Keratinocyte (primary cell): ENCODE measurements at regions not wholly inside any gene's neighbourhood (a gene's known extent, or its start where the extent isn't known, plus 50 kb on each side); places are given as distances from the start of the nearest gene placed in this dataset.

Source experiments
- DNase-seq: peaks from one replicate; pipeline ENCODE4 v3.0.0-alpha.2; 2011; ENCODE audit warnings: low read depth, missing footprints, low spot score
- FAIRE-seq: peaks from 2 replicates; lab custom pipeline; 2011; peaks lifted over from hg19 to GRCh38; lab: Jason Lieb, UNC
- H2AFZ ChIP-seq: 2 replicates; pipeline ENCODE4 v1.6.0; 2012; ENCODE audit warnings: low read length, control low read depth, inconsistent platforms; ENCODE audit not compliant: control insufficient read depth
- H3K27ac ChIP-seq: 2 replicates; pipeline ENCODE4 v1.5.1; 2011; ENCODE audit warnings: low read length; ENCODE audit not compliant: control insufficient read depth, insufficient read depth
- H3K27me3 ChIP-seq: 3 replicates; pipeline ENCODE4 v1.6.0; 2011; ENCODE audit warnings: low read length; ENCODE audit not compliant: control insufficient read depth, insufficient read depth; ENCODE audit errors: extremely low read depth
- H3K36me3 ChIP-seq, 2 experiments: 2 replicates in 1 of 2; 3 replicates in 1 of 2; pipeline ENCODE4 v1.5.1; 2011; ENCODE audit warnings: low read length in 2 of 2, mild to moderate bottlenecking in 1 of 2; ENCODE audit not compliant: control insufficient read depth in 2 of 2, insufficient read depth in 2 of 2; ENCODE audit errors: extremely low read depth in 1 of 2
- H3K4me1 ChIP-seq: 3 replicates; pipeline ENCODE4 v1.5.1; 2011; ENCODE audit warnings: low read length; ENCODE audit not compliant: control insufficient read depth, insufficient read depth; ENCODE audit errors: extremely low read depth
- H3K4me2 ChIP-seq: 3 replicates; pipeline ENCODE4 v1.6.0; 2011; ENCODE audit warnings: low read depth, low read length; ENCODE audit not compliant: control insufficient read depth, insufficient read depth; ENCODE audit errors: extremely low read depth
- H3K4me3 ChIP-seq, 3 experiments: fragments of 200-600 bp in 1 of 3; sonication (generic) in 1 of 3; 2 replicates in 2 of 3; 3 replicates in 1 of 3; pipeline ENCODE4 v1.5.1; 2011 to 2016; ENCODE audit warnings: low read length in 3 of 3, mild to moderate bottlenecking in 3 of 3, control low read depth in 2 of 3, inconsistent platforms in 1 of 3, low read depth in 1 of 3, mixed read lengths in 1 of 3, mixed run types in 1 of 3, moderate library complexity in 1 of 3; ENCODE audit not compliant: control insufficient read depth in 2 of 3, insufficient read depth in 2 of 3; ENCODE audit errors: extremely low read depth in 1 of 3
- H3K79me2 ChIP-seq: 2 replicates; pipeline ENCODE4 v1.6.0; 2012; ENCODE audit warnings: low read length; ENCODE audit not compliant: control insufficient read depth, insufficient read depth
- H3K9ac ChIP-seq: 3 replicates; pipeline ENCODE4 v1.6.0; 2011; ENCODE audit warnings: low read length; ENCODE audit not compliant: control insufficient read depth, insufficient read depth; ENCODE audit errors: extremely low read depth
- H3K9me1 ChIP-seq: 3 replicates; pipeline ENCODE4 v1.6.0; 2011; ENCODE audit warnings: low read length; ENCODE audit not compliant: control insufficient read depth, insufficient read depth; ENCODE audit errors: extremely low read depth
- H3K9me3 ChIP-seq: 2 replicates; pipeline ENCODE4 v1.5.1; 2012; ENCODE audit warnings: low read depth, low read length; ENCODE audit not compliant: control insufficient read depth
- H4K20me1 ChIP-seq: 3 replicates; pipeline ENCODE4 v1.6.0; 2011; ENCODE audit warnings: low read length; ENCODE audit not compliant: control insufficient read depth, insufficient read depth; ENCODE audit errors: extremely low read depth
- EZH2 ChIP-seq: IDR thresholded peaks from one replicate; pipeline ENCODE4 v1.6.1; 2012; ENCODE audit warnings: inconsistent platforms, mild to moderate bottlenecking, low read length, moderate library complexity
- dilution Hi-C: fragments of 300-500 bp; cut with MboI; formaldehyde crosslinking; loops from one replicate; pipeline ENCODE4 v1.7.0; 2020; ENCODE audit warnings: low sequenced_read_pairs; ENCODE audit not compliant: extremely low pct_ligation_motif_present
- TF ChIP-seq, protein P1 (sequence below), 3 experiments: IDR thresholded peaks in 1 of 3; conservative IDR thresholded peaks in 1 of 3; optimal IDR thresholded peaks in 1 of 3; 2 replicates in 2 of 3; 3 replicates in 1 of 3; pipeline versions ENCODE3 to v1.5.1; 2011; ENCODE audit warnings: low read length in 3 of 3, mild to moderate bottlenecking in 3 of 3, moderate library complexity in 2 of 3, control low read depth in 1 of 3, inconsistent platforms in 1 of 3; ENCODE audit not compliant: insufficient read depth in 2 of 3; ENCODE audit errors: extremely low read depth in 1 of 3

- Histone ChIP-seq H3K9ac (no peak overlapping the region), H3K4me3 (no peak overlapping the region), H3K9me3 (no peaks in the 10 kb centered on the region), H3K27ac (no peak overlapping the region), H3K27me3 (peaks cover 2% of the 10 kb centered on the region), H2AFZ (no peak overlapping the region), H3K79me2 (no peaks in the 10 kb centered on the region), H3K4me2 (no peak overlapping the region), H4K20me1 (no peaks in the 10 kb centered on the region), H3K36me3 (no peaks in the 10 kb centered on the region), H3K9me1 (no peaks in the 10 kb centered on the region), H3K4me1 (no peaks in the 10 kb centered on the region)
- TF ChIP-seq EZH2: no peak
- TF ChIP-seq, protein P1, sequence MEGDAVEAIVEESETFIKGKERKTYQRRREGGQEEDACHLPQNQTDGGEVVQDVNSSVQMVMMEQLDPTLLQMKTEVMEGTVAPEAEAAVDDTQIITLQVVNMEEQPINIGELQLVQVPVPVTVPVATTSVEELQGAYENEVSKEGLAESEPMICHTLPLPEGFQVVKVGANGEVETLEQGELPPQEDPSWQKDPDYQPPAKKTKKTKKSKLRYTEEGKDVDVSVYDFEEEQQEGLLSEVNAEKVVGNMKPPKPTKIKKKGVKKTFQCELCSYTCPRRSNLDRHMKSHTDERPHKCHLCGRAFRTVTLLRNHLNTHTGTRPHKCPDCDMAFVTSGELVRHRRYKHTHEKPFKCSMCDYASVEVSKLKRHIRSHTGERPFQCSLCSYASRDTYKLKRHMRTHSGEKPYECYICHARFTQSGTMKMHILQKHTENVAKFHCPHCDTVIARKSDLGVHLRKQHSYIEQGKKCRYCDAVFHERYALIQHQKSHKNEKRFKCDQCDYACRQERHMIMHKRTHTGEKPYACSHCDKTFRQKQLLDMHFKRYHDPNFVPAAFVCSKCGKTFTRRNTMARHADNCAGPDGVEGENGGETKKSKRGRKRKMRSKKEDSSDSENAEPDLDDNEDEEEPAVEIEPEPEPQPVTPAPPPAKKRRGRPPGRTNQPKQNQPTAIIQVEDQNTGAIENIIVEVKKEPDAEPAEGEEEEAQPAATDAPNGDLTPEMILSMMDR (optimal IDR thresholded peaks at IDR 0.05 in 1 of 3, IDR thresholded peaks at IDR 0.05 in 1 of 3, conservative IDR thresholded peaks at IDR 0.05 in 1 of 3; ENCODE audit: extremely low read depth in 1 of 3, insufficient read depth in 2 of 3, low read length in 3 of 3): no peak
- dilution Hi-C loops: no loop called here
- FAIRE-seq (no peak), DNase-seq (no peak)
Observed at GRCh38 chr16:87054856-87055255, 262.3 kb downstream of the C16orf95 start.

- FAIRE-seq: no peak
Observed at GRCh38 chr16:87056083-87056482, 261.1 kb downstream of the C16orf95 start.

More at GRCh38 chr16:87056083-87056482, 261.1 kb downstream of the C16orf95 start:
- no peaks in the 10 kb centered on the region for H4K20me1 ChIP-seq
- no peak overlapping the region for H3K4me3 ChIP-seq
- no peak overlapping the region for H2AFZ ChIP-seq
- TF ChIP-seq EZH2: no peak
- TF ChIP-seq, protein P1 (optimal IDR thresholded peaks at IDR 0.05 in 1 of 3, IDR thresholded peaks at IDR 0.05 in 1 of 3, conservative IDR thresholded peaks at IDR 0.05 in 1 of 3; ENCODE audit: extremely low read depth in 1 of 3, insufficient read depth in 2 of 3, low read length in 3 of 3): no peak
- H3K36me3 ChIP-seq: no peaks in the 10 kb centered on the region
- no peaks in the 10 kb centered on the region for H3K79me2 ChIP-seq
- H3K27me3 ChIP-seq: peaks cover 2% of the 10 kb centered on the region
- dilution Hi-C loops: no loop called here
- no peaks in the 10 kb centered on the region for H3K4me1 ChIP-seq
- H3K27ac ChIP-seq: no peak overlapping the region
- H3K4me2 ChIP-seq: no peak overlapping the region
- no peaks in the 10 kb centered on the region for H3K9me1 ChIP-seq
- no peak for DNase-seq
- no peak overlapping the region for H3K9ac ChIP-seq
- H3K9me3 ChIP-seq: no peaks in the 10 kb centered on the region
